PC-3 (cell line): ENCODE measurements at regions not wholly inside any gene's neighbourhood (a gene's known extent, or its start where the extent isn't known, plus 50 kb on each side); places are given as distances from the start of the nearest gene placed in this dataset.

Source experiments
- ATAC-seq: fragments of 200-7000 bp; cut with Tn5 transposase; 2 replicates; pipeline ENCODE4 v1.9.1; 2020; ENCODE audit warnings: mild to moderate bottlenecking, moderate library complexity
- BruUV-seq: library from RNA; stranded (reverse); fragments of 400-500 nt; replicated peaks from 2 replicates; lab custom pipeline; 2021; lab: Mats Ljungman, UMichigan
- CTCF ChIA-PET: fragments of 300-600 bp; sonication (Branson Sonifier 250); formaldehyde crosslinking; loops from one replicate; lab custom pipeline; 2022; ENCODE audit warnings: antibody characterized with exemption; lab: Charles Lee
- POLR2A ChIA-PET: fragments of 300-600 bp; sonication (Branson Sonifier 250); formaldehyde crosslinking; loops from one replicate; lab custom pipeline; 2022; ENCODE audit warnings: antibody characterized with exemption; ENCODE audit not compliant: unreplicated experiment; lab: Charles Lee
- DNase-seq: peaks from one replicate; pipeline ENCODE4 v3.0.0-alpha.2; 2015
- H2AFZ ChIP-seq: fragments of 300-600 bp; sonication (generic); 2 replicates; pipeline ENCODE4 v1.6.0; 2016; ENCODE audit warnings: antibody characterized with exemption, low read length
- H3F3A ChIP-seq: fragments of 300-600 bp; sonication (generic); one replicate; pipeline ENCODE4 v1.6.0; 2017; ENCODE audit warnings: antibody characterized with exemption, low read length, control low read depth, mild to moderate bottlenecking; ENCODE audit not compliant: unreplicated experiment
- H3K27ac ChIP-seq: fragments of 300-600 bp; sonication (generic); 2 replicates; pipeline ENCODE4 v1.5.1; 2016; ENCODE audit warnings: mild to moderate bottlenecking, low read length
- H3K27me3 ChIP-seq: fragments of 300-600 bp; sonication (generic); 2 replicates; pipeline ENCODE4 v1.6.1; 2016; ENCODE audit warnings: low read length, mixed read lengths
- H3K36me3 ChIP-seq: fragments of 300-600 bp; sonication (generic); 2 replicates; pipeline ENCODE4 v1.6.1; 2016; ENCODE audit warnings: low read depth, mixed run types, low read length, mixed read lengths
- H3K4me1 ChIP-seq: fragments of 300-600 bp; sonication (generic); 2 replicates; pipeline ENCODE4 v1.5.1; 2016; ENCODE audit warnings: low read length; ENCODE audit not compliant: insufficient read depth
- H3K4me2 ChIP-seq: fragments of 300-600 bp; sonication (generic); 2 replicates; pipeline ENCODE4 v1.6.0; 2016; ENCODE audit warnings: low read length
- H3K4me3 ChIP-seq: fragments of 300-600 bp; sonication (generic); 2 replicates; pipeline ENCODE4 v1.5.1; 2016; ENCODE audit warnings: mild to moderate bottlenecking, low read length, mixed read lengths
- H3K79me2 ChIP-seq: fragments of 300-600 bp; sonication (generic); 2 replicates; pipeline ENCODE4 v1.6.1; 2017; ENCODE audit warnings: low read length, mixed read lengths
- H3K9ac ChIP-seq: fragments of 300-600 bp; sonication (generic); 2 replicates; pipeline ENCODE4 v1.6.0; 2016; ENCODE audit warnings: mild to moderate bottlenecking, low read length
- H3K9me2 ChIP-seq: fragments of 300-600 bp; sonication (generic); replicated peaks from 2 replicates; pipeline ENCODE4 v1.6.1; 2016; ENCODE audit warnings: mixed run types, low read length, mixed read lengths
- H3K9me3 ChIP-seq: fragments of 300-600 bp; sonication (generic); 2 replicates; pipeline ENCODE4 v1.6.1; 2016; ENCODE audit warnings: low read length, mixed read lengths
- H4K20me1 ChIP-seq: fragments of 300-600 bp; sonication (generic); 2 replicates; pipeline ENCODE4 v1.6.1; 2016; ENCODE audit warnings: low read length, mixed read lengths
- CTCF ChIP-seq: fragments of 300-600 bp; sonication (generic); conservative IDR thresholded peaks from 2 replicates; pipeline ENCODE4 v1.5.1; 2017; ENCODE audit warnings: antibody characterized with exemption, low read depth, mild to moderate bottlenecking, low read length
- EZH2 ChIP-seq: fragments of 300-600 bp; sonication (generic); IDR thresholded peaks from one replicate; pipeline ENCODE4 v1.6.1; 2017; ENCODE audit warnings: antibody characterized with exemption, mild to moderate bottlenecking, low read length; ENCODE audit not compliant: unreplicated experiment
- EZH2phosphoT487 ChIP-seq: fragments of 300-600 bp; sonication (generic); IDR thresholded peaks from 2 replicates; pipeline ENCODE4 v1.6.1; 2018; ENCODE audit warnings: mild to moderate bottlenecking, antibody characterized with exemption, low read length, borderline replicate concordance
- intact Hi-C: fragments of 100-400 bp; cut with micrococcal nuclease; formaldehyde crosslinking; loops from 2 replicates; pipeline ENCODE4 v1.9.0; 2023

- CTCF ChIA-PET: no interaction called here
- Histone ChIP-seq H3K36me3 (no peaks in the 10 kb centered on the region), H3F3A (no peaks in the 10 kb centered on the region), H3K9me3 (peaks cover 39% of the 10 kb centered on the region), H3K4me2 (no peak overlapping the region), H3K9ac (no peak overlapping the region), H4K20me1 (no peaks in the 10 kb centered on the region), H3K79me2 (no peaks in the 10 kb centered on the region), H3K9me2 (no peaks in the 10 kb centered on the region), H3K27me3 (no peaks in the 10 kb centered on the region), H3K4me3 (no peak overlapping the region), H3K27ac (no peak overlapping the region), H3K4me1 (no peaks in the 10 kb centered on the region), H2AFZ (no peak overlapping the region)
- no TSS peak for BruUV-seq
- TF ChIP-seq CTCF: no peak
- no peak for TF ChIP-seq EZH2phosphoT487
- no peak for TF ChIP-seq EZH2
- DNase-seq (no peak), ATAC-seq (no peak)
- POLR2A ChIA-PET: no interaction called here
- intact Hi-C loops: no loop called here
Measured at GRCh38 chr3:3302964-3303363, 123.5 kb upstream of the CRBN start.

GRCh38 chr3:3301476-3301875 is 122.0 kb upstream of the CRBN start:
- ATAC-seq (no peak), DNase-seq (no peak)
- H3K27ac ChIP-seq: no peak overlapping the region
- ChIA-PET POLR2A (no interaction called here), CTCF (no interaction called here)
- BruUV-seq: no TSS peak
- TF ChIP-seq CTCF (no peak), EZH2phosphoT487 (no peak), EZH2 (no peak)
- intact Hi-C loops: no loop called here
- H3K36me3 ChIP-seq: no peaks in the 10 kb centered on the region
- no peaks in the 10 kb centered on the region for H4K20me1 ChIP-seq
- no peaks in the 10 kb centered on the region for H3K9me2 ChIP-seq
- no peaks in the 10 kb centered on the region for H3K79me2 ChIP-seq
- peaks cover 29% of the 10 kb centered on the region for H3K9me3 ChIP-seq
- H3F3A ChIP-seq: no peaks in the 10 kb centered on the region
- H2AFZ ChIP-seq: no peak overlapping the region
- H3K27me3 ChIP-seq: no peaks in the 10 kb centered on the region
- no peaks in the 10 kb centered on the region for H3K4me1 ChIP-seq
- H3K4me3 ChIP-seq: no peak overlapping the region
- no peak overlapping the region for H3K9ac ChIP-seq
- no peak overlapping the region for H3K4me2 ChIP-seq

GRCh38 chr3:3296979-3297381 is 117.5 kb upstream of the CRBN start:
- no peaks in the 10 kb centered on the region for H3K36me3 ChIP-seq

More at GRCh38 chr3:3296979-3297381, 117.5 kb upstream of the CRBN start:
- no peaks in the 10 kb centered on the region for H3K4me1 ChIP-seq
- TF ChIP-seq EZH2 (no peak), CTCF (no peak), EZH2phosphoT487 (no peak)
- H3K27ac ChIP-seq: no peak overlapping the region
- ChIA-PET CTCF (no interaction called here), POLR2A (no interaction called here)
- no peaks in the 10 kb centered on the region for H4K20me1 ChIP-seq
- peaks cover 21% of the 10 kb centered on the region for H3K9me3 ChIP-seq
- H3K9ac ChIP-seq: no peak overlapping the region
- no peak overlapping the region for H2AFZ ChIP-seq
- H3K4me2 ChIP-seq: no peak overlapping the region
- H3K27me3 ChIP-seq: no peaks in the 10 kb centered on the region
- no peak for DNase-seq
- no peaks in the 10 kb centered on the region for H3K79me2 ChIP-seq
- intact Hi-C loops: no loop called here
- no peaks in the 10 kb centered on the region for H3K9me2 ChIP-seq
- ATAC-seq: no peak
- H3F3A ChIP-seq: no peaks in the 10 kb centered on the region
- no peak overlapping the region for H3K4me3 ChIP-seq
- no TSS peak for BruUV-seq
